IPS DF 4.7 (cell line): ENCODE measurements at regions not wholly inside any gene's neighbourhood (a gene's known extent, or its start where the extent isn't known, plus 50 kb on each side); places are given as distances from the start of the nearest gene placed in this dataset.

ENCODE experiments used
- DNase-seq: peaks from one replicate; pipeline ENCODE4 v3.0.0-alpha.2; 2013; ENCODE audit warnings: low spot score; ENCODE audit errors: extremely low read depth

DNA sequence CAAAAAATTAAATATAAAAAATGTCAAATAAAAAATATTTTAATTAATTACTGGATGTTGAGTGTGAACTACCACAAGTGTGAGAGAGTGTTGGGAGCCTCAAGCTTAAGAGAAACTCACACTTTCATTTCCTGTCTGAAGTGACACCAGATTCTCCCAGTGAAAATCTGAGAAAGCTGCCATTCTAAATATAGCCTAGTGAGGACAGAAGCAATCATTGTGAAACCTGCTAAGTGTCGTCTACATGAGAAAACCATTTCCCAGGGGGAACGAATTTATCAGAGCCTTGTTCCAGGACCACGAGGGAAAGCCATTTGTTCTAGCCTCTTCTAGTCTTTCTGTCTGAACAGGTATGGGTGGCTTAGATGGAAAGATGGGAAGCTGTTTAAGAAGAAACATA, 329.3 kb upstream of the PRMT6 start:
- DNase-seq: no peak

DNA sequence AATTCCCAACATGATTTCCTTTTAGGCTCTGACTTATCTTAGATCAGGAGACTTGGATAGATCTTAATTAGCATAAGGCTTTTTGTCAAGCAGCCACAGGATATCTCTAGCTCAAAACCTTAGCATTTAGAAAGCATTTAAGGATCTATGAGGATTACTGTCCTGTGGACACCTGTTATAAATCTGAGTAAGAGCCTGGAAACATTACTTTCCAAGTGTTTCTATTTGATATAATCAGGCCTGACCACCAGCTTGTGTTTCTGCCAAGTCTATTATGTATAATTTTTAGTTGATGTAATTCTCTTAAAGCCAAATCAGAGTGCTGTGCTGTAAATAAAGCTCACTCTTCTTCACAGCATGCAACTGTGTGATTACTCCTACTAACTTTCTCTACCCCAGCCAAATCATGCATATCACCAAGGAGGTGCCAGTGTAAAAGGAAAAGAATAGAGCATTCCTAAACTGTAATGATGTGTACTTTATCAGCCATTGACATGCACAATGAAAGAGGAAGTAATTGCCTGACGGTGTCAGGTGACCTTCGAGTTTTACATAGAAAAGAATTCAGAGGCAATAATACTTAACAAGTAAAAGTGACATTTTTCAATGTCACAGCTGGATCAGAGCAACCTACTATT, 309.9 kb upstream of the PRMT6 start:
- no peak for DNase-seq

DNA sequence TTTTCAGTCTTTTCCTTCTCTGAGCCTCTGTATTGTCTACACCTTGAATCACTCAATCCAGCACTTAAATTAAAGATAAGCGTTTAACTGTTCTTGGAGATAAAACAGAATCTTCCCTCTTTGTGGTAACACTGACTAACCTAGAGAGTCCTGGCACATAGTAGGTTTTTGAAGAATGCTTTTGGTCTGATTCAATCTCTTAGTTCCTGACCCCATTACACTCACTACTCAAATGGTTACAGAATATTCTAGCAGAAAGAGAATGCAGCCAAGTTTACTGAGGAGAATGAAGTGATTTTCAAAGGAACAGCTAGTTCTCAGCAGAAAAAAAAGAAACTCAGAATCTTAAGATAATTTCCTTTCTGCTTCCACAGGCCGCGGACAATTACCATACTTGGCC, 309.2 kb upstream of the PRMT6 start:
- no peak for DNase-seq

DNA sequence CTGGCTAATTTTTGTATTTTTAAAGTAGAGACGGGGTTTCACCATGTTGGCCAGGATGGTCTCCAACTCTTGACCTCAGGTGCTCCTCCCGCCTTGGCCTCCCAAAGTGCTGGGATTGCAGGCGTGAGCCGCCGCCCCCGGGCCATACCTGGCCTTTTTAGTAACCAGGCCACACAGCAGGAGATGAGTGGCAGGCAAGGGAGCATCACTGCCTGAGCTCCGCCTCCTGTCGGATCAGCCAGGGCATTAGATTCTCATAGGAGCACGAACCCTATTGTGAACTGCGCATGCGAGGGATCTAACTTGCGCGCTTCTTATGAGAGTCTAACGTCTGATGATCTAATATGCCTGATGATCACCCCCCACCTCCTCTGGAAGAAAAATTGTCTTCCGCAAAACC, 308.7 kb upstream of the PRMT6 start:
- no peak for DNase-seq

DNA sequence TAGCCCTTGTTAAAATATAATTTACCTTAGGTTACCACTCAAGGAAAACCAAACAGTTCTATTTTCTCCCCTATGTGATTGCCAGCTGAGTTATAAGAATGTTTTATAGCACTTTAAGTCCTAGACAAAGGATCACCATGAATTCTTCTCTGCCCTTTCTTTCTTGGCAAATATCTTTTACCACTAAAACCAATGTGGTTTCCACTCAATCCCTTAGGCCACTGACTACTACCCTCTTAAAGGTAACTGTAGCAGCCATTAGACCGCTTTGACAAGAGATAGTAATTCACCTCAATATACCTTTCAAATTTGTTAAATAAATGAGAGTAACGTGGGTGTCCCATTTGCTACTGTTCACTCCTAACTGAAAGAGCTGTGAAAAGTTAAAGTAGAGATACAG, 307.9 kb upstream of the PRMT6 start:
- DNase-seq: no peak

DNA sequence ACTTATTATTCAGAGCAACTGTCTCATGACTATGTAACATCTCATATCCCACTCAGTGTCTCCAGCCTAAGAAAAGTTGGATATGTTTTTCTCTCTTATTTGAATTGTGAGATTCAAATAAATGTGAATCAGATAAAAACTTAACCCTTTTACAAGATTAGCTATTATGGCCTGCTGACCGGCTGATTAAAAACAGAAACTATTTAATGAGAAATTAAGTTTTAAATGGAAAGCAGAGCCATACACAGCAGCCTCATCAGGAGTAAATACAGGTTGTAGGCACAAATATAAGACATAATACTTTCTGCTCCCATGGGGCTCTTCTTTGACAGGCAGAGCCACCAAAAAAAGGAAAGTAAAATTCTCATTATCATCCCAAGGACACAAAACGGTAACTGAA, 307.0 kb upstream of the PRMT6 start:
- no peak for DNase-seq

DNA sequence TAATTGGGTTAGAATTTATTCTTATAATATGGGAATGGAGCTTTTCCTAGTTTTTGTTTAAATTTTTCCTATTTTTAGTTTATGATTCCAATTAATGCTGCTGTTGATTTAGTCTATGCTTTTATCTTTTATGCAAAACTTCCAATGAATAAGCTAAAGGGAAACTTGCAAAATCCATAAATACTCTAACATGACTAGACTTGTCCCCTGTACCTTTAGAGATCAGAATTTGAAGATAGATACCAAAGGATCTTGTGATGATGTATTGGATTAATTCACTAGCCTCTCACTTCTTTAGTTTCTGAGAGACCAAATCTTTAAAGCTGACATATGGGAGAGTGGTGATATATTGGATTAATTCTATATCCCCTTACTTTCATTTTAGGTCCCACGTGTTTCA, 306.6 kb upstream of the PRMT6 start:
- DNase-seq: no peak

DNA sequence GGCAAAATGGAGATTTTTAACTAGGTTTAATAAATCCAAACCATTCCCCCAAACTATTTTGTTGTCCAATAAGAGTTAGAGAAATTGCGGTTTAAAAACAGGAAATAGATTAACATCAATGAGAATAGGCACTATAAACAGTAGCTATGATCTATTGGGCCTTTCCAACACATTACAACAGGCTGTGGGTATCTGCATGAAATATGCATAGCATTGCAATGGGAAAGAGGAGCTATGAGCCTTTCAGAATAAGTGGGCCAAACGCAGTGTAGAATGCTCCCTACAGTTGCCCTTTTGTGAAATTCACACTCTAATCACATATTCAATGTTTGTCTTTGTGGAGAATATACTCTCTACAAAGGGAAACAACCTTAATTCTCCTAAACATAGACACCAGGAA, 305.5 kb upstream of the PRMT6 start:
- no peak for DNase-seq

DNA sequence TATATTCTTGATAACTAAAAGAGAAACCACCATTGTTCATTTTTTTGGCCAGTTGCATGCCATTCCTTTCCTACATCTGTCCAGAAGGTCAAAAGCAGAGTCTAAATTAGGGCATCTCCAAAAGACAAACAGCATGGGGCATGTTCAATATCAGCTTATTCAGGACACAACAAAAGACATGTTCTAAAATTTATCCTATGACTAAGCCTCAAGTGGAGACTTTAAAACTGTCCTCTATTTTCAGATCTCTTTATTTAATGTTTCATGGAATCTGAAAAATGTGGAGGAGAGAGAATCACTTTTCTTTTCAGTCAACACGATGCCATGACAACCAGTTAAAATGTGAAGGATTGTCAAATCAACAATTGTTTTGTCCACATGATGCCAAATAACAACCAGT, 303.4 kb upstream of the PRMT6 start:
- no peak for DNase-seq

DNA sequence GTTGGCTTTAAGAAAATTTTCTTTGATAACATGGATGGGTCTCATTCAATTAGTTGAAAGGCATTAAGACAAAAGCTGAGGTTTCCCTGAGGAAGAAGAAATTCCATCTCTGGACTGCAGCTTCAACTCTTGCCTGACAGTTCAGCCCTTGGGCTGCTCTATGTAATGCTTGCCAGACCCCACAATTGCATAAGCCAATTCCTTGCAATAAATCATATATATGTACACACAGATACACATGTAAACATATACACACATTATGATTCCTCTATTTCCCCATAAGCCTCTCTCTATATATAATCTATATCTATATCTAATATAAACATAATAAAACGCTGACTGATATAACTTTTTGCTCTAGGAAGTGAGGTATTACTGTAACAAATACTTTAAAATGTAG, 301.5 kb upstream of the PRMT6 start:
- DNase-seq: no peak

DNA sequence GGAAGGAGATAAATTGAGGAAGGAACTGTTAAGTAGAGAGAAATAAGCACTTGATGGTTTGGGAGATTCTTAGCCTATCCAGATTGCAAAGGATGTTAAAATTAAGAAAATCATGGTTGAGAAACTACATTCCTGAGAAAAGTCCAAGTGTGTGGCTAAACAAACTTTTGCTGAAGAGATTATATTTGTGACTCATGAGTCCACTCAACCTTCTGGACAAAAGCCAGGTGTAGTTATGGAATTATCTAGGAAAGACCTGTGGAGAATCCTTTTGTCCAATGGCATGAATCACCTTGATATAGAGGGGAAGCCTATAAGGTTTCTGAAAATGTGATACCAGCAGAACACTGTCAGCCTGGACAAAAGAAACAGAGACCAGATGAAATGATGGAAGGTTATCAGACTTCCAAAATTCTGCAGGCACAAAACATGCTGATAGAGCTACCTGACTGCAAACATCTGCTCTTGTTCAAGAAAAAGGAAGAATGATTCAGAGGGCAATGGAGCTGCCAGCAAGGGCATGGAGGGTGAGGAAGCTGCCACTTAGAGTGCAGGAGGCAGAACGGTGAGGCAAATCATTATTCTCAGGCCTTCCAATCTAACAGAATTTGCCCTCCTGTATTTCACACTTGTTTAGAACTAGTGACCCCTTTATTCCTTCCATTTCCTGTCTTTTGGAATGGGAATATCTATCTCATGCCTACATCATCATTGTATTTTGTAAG, 300.6 kb upstream of the PRMT6 start:
- DNase-seq: no peak

DNA sequence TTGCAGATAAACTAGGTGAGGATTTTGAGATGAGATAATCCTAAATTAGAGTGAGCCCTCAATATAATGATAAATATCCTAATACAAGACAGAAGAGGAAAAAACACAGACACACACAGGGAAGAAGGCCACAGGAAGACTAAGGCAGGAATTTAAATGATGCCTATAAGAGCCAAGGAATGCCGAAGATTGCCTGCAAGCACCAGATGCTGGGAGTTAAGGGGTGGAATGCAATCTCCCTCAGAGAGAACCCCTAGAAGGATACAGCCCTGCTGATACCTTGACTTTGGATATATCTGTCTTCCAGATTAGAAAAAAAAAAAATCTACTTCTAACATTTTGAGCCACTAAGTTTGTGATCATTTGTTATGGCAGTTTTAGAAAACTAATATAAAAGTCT, 299.7 kb upstream of the PRMT6 start:
- DNase-seq: no peak

DNA sequence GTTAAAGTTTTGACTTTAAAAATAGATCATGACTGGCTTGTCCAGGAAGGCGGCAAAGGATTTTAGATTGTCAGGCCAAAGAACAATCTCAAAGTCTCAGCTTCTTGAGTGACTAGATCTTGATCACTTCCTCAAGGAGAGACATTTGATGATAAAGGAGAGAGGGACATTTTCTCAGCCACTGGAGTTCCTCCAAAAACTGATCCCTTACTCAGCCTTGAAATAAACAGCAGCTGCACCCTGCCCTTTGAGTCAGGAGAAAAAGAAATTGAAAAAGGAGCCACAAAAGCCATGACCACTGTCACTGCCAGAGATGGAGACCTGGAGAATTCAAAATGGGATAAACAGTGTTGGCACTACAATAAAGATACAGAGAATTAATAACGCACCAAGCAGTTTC, 288.4 kb upstream of the PRMT6 start:
- no peak for DNase-seq

DNA sequence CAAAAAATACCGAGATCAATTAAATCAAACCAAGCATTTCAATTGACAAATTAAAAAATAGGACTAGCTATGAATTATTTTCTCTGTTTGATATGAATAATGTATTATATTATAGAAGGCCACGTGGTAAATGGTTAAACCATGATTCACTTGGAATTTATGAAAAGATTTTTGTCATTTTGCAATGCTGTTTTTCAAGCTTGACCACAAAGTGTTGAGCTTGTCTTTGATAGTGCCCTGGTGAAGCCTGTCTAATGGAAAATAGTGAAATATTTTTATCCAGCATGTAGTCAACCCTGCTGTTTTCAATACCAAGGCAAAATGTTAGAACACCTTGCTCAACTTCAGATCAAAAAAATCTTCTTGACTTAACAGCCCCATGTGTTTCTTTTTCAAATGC, 288.0 kb upstream of the PRMT6 start:
- no peak for DNase-seq

DNA sequence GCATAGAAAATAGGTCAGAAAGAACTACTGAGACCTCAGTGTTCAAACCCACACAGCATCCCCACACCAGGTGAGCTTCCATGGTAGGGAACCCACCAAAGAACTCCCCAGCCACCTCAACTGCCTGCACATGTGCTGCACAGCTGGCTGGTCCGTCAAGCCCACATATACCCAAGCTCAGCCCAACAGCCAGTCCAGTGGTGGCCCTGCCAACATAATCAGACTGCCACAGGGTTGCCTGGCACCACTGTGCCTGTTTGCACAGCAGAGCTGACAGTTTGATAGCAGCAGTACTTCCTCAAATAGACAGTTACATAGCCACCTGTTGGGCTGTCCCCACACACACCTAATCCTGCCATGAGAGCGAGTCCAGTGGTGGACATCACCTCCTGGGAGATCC, 283.3 kb upstream of the PRMT6 start:
- no peak for DNase-seq

DNA sequence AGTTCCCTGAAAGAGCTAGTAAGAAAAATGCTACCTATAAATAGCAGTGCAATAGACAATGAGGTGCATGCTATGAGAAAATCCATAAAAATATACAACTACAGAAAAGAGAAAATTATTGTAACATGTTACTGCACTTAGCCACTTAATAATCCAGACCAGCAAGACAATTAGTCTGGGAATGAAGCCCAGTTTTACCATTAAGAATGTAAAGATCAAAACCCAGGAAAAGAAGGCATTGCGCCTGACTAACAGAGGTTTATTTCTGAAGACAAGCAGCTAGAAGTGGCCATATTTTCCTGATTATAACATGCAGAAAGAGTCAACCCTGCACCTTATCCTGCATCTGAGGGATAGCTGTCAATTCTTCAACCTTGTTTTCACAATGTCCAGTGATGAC, 276.4 kb upstream of the PRMT6 start:
- DNase-seq: no peak

DNA sequence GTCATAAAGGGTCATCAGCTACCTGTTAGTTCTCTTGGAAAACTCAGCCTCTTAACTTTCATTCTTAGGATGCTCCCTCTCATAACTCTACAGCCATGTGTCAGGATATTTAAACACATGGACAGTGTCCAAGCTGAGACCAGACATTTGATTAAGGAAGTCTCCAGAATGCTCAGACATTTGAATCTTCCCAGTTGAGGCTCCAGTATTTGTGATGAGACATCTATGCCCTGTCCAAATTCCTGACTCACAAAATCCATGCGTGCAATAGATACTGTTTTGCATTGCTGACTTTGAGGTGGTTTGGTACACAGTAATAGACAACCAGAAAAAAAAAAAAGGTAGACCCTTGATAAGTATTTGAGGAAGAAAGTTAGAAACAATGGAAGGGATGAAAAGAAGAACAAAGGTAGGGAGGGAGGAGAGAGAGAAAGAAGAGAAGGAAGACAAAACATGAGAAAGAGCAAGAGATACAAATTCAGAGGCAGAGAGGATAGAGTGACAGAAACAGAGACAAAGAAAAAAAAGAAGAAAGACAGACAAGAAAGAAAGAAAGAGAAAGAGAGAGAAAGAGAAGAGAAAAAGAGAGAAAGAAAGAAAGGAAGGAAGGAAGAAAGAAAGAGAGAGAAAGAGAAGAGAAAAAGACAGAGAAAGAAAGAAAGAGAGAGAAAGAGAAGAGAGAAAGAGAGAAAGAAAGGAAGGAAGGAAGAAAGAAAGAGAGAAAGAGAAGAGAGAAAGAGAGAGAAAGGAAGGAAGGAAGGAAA, 275.5 kb upstream of the PRMT6 start:
- DNase-seq: no peak

DNA sequence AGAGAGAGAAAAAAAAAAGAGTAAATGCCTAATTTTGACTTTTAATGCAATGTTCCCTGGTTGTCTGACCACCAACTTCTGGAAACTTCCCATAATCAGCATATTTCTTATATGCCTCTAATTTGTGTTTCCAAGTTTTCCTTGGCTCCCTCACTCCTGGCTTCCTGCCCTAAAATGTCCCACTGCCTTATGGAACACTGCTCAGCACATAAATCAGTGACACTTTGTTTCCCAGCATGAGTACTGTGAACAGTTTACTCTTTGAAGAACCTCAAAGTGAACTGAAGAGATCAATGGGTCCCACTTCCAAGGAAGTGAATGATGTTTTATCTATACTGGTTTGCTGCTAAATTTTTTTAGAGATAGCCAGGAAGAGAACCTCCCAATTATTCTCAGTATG, 271.3 kb upstream of the PRMT6 start:
- no peak for DNase-seq

DNA sequence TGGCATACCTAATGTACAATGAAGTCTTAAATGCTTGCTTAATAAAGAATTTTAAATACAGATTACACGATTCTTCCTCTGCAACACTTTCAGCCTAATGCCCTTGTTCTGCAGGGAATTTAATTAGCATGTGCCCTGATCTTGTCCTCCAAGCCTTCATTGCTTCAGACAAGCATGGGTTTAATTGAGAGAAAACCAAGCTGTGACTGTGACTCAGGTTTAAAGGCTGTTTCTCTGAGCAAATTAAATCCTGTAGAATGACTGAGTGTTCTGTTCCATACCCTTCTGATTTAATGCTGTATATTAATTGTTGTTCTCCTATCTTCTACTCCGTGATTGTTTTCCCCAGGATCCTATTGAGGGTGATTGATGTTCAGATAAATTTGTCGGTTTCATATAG, 269.0 kb upstream of the PRMT6 start:
- no peak for DNase-seq

DNA sequence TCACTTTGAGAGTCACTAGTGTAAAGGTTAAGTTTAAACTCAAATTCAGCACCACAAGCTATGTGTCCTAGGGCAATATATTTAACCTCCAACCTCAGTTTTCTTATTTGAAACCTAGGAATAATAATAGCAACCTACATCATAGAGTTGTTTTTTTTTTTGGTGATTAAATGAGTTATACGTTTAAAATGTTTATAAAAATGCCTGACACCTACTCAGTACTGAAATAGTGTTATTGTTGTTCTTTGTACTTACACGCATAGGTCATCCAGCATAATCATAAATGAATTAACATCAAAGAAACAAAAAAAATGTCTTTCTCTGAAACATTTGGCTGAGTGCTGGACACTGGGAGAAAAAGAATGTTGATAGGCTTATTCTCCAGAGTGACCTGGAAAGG, 266.8 kb upstream of the PRMT6 start:
- DNase-seq: no peak

DNA sequence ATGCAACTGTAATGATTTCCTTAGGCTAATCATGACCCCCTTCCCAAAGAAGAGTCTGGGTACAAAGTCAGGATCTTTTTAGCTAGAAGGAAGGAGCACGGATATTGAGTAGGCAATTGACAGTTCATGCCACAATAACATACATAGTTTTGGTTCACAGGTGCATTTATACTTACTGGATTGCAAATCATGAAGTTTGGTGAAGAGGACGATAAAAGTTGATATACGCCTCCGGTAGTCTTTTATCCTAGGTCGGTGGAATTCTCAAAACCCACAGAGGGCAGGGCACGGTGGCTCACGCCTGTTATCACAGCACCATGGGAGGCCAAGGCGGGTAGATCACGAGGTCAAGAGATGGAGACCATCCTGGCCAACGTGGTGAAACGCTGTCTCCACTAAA, 265.4 kb upstream of the PRMT6 start:
- DNase-seq: no peak

DNA sequence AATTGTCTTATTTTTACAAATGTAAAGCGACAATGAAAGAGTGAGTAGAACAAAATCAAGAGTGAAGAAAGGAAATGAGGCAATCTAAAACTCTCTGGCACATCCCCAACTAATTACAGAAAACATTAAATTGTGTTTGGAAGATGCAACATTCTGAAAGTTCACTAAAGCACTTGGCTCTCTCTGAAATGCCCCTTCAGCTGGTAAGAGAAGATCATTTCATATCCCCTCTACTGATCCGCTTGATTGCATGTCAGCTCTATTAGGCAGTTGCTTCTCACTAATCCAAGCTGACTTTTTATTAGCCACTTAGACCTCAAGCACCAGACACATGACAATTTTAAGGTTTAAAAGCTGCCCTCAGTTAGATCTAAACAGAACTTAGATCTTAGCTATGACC, 262.8 kb upstream of the PRMT6 start:
- no peak for DNase-seq

DNA sequence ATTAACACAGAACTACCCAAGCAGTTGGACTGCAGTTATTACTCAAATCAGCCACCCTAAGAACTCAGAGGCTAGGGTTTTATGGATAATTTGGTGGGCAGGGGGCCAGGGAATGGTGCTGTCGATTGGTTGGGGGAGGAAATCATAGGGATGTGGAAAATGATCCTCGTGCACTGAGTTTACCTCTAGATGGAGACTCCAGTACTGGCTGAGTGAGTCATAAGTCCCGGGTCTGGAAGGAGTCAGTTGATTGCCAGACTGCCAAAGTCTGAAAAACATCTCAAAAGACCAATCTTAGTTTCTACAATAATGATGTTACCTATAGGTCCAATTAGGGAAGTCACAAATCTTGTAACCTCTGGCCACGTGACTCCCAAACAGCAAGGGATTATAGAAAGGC, 257.5 kb upstream of the PRMT6 start:
- no peak for DNase-seq
